Right lobe of liver (tissue), 4 donors: ENCODE measurements at regions not wholly inside any gene's neighbourhood (a gene's known extent, or its start where the extent isn't known, plus 50 kb on each side); places are given as distances from the start of the nearest gene placed in this dataset.
"Not testable (repeated sequence)": the region's sequence is repeated elsewhere in the genome, so short reads cannot be mapped to it uniquely, and the experiment has no call there.

Experiments
- CTCF ChIP-seq, 4 donors: fragments of 200-600 bp in 3 of 4; fragments of 450-650 bp in 1 of 4; IDR thresholded peaks; one replicate each; pipeline versions ENCODE4 v1.5.1 to v1.8.0; 2016 to 2022; ENCODE audit warnings: antibody characterized with exemption in 4 of 4, mild to moderate bottlenecking in 2 of 4
- POLR2A ChIP-seq: fragments of 450-650 bp; IDR thresholded peaks from one replicate; pipeline ENCODE4 v1.6.1; 2017; ENCODE audit warnings: antibody characterized with exemption, mild to moderate bottlenecking
- donor health status: DM: no; HTN: no; CAD: no.
- donor health status: DM: no; HTN: no; CAD: no.
- donor health status: DM: no; HTN: yes; CAD: no.

GRCh38 chr13:64077132-64077835 lies 2661.6 kb upstream of the PCDH20 start:
- not testable (repeated sequence) for TF ChIP-seq CTCF (IDR thresholded peaks at IDR 0.05); POLR2A
